Pancreas (tissue), 10 donors: ENCODE measurements at regions not wholly inside any gene's neighbourhood (a gene's known extent, or its start where the extent isn't known, plus 50 kb on each side); places are given as distances from the start of the nearest gene placed in this dataset.
"Not testable (repeated sequence)": the region's sequence is repeated elsewhere in the genome, so short reads cannot be mapped to it uniquely, and the experiment has no call there.

Experiments used
- ATAC-seq, 4 donors: fragments of 200-7000 bp; cut with Tn5 transposase; one replicate each; pipeline versions ENCODE4 v1.8.0 to v1.9.1; 2020; ENCODE audit warnings: mild to moderate bottlenecking in 4 of 4, moderate library complexity in 4 of 4
- DNase-seq, 6 donors: peaks; one replicate each; pipeline ENCODE4 v3.0.0-alpha.2; 2020
- FAIRE-seq: peaks from 2 replicates; lab custom pipeline; 2012; peaks lifted over from hg19 to GRCh38; lab: Jason Lieb, UNC
- H3K27ac ChIP-seq, 4 donors: fragments of 200-600 bp; sonication (generic); 1 replicate in 3 of 4; 2 replicates in 1 of 4; pipeline versions ENCODE4 v1.5.0 to v1.8.0; 2020
- H3K27me3 ChIP-seq, 4 donors: fragments of 200-600 bp; one replicate each; pipeline ENCODE4 v1.8.0; 2021
- H3K36me3 ChIP-seq, 3 donors: fragments of 200-600 bp; sonication (generic) in 1 of 3; one replicate each; pipeline versions ENCODE4 v1.5.0 to v1.8.0; 2020 to 2021
- H3K4me1 ChIP-seq, 3 donors: fragments of 200-600 bp; one replicate each; pipeline ENCODE4 v1.8.0; 2021
- H3K4me3 ChIP-seq, 4 donors: fragments of 200-600 bp; sonication (generic) in 2 of 4; one replicate each; pipeline versions ENCODE4 v1.5.0 to v1.8.0; 2020 to 2021
- H3K9me3 ChIP-seq, 4 donors: fragments of 200-600 bp; one replicate each; pipeline ENCODE4 v1.8.0; 2021
- CTCF ChIP-seq, 4 donors: fragments of 200-600 bp; sonication (generic) in 3 of 4; IDR thresholded peaks; one replicate each; pipeline versions ENCODE4 v1.5.0 to v1.8.0; 2021; ENCODE audit warnings: antibody characterized with exemption in 4 of 4
- WGBS, 2 donors: extraction: QIAGEN DNeasy Blood & Tissue Kit; methylation state at CpG; one replicate each; pipeline ENCODE4 v1.1.7; 2013; 5-methylcytosine and 5-hydroxymethylcytosine counted together
- intact Hi-C, 3 donors: fragments of 100-400 bp; cut with DNase I; formaldehyde crosslinking; loops; one replicate each; pipeline versions ENCODE4 v1.11.1 to v1.14.2; 2022
- donor health status: healthy with polysubstance abuse.
- donor health status: DM: no; HTN: no; CAD: no; lungs with moderate emphysema.
- donor health status: DM: no; HTN: no; CAD: no.
- donor health status: control.
- donor health status: control.
- donor health status: Bipolar disorder and iron deficiency.
- donor health status: DM: yes; HTN: yes; CAD: no.
- donor health status: DM: no; HTN: no; CAD: no.
- donor health status: DM: no; HTN: no; CAD: no.
- donor health status: DM: yes; HTN: yes; CAD: no.

- H3K27me3 ChIP-seq: no peaks in the 10 kb centered on the region
- H3K4me3 ChIP-seq: no peak overlapping the region
- intact Hi-C loops: no loop called here
- FAIRE-seq (no peak), DNase-seq (no peak), ATAC-seq (no peak)
- H3K27ac ChIP-seq: no peak overlapping the region
- H3K9me3 ChIP-seq: no peaks in the 10 kb centered on the region
- no peak for TF ChIP-seq CTCF (IDR thresholded peaks at IDR 0.05)
- H3K4me1 ChIP-seq: no peaks in the 10 kb centered on the region
- no peaks in the 10 kb centered on the region for H3K36me3 ChIP-seq
- 76 to 81% methylated on average over 3 of the region's 3 CpGs for whole genome bisulfite sequencing, 2 donors
These were observed 283.4 kb upstream of the KLF4 start for GRCh38 chr9:107772988-107773387.

DNA sequence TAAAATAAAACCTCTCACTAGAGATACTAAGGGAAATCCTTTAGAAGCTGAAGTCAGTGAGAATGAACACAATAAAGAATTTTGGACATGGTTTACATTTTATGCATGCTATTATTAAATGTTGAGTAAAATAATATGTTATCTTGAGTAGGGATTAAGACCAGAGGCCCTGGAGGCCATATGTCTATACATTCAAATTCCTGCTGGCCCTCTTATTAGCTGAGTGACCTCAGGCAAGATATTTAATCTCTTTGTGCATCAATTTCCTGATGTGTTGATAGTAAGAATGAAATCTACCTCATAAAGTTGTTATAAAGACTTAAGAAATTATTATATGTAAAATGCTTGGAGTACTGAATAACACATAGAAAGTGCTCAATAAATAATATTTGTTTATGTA, 281.1 kb upstream of the KLF4 start:
- no peak overlapping the region for H3K27ac ChIP-seq
- no peaks in the 10 kb centered on the region for H3K9me3 ChIP-seq
- DNase-seq (no peak), ATAC-seq (no peak), FAIRE-seq (no peak)
- no peaks in the 10 kb centered on the region for H3K4me1 ChIP-seq
- intact Hi-C loops: no loop called here
- H3K36me3 ChIP-seq: no peaks in the 10 kb centered on the region
- H3K4me3 ChIP-seq: no peak overlapping the region
- no peak for TF ChIP-seq CTCF (IDR thresholded peaks at IDR 0.05)
- no peaks in the 10 kb centered on the region for H3K27me3 ChIP-seq

- Histone ChIP-seq H3K4me3 (no peak overlapping the region), H3K4me1 (no peaks in the 10 kb centered on the region), H3K27me3 (no peaks in the 10 kb centered on the region), H3K36me3 (no peaks in the 10 kb centered on the region), H3K27ac (no peak overlapping the region), H3K9me3 (no peaks in the 10 kb centered on the region)
- WGBS, 2 donors: 39 to 45% methylated on average over 9 of the region's 9 CpGs
- TF ChIP-seq CTCF (IDR thresholded peaks at IDR 0.05): no peak
- FAIRE-seq: no peak
- no peak for DNase-seq
- ATAC-seq: no peak
- intact Hi-C loops: no loop called here
These were observed 278.7 kb upstream of the KLF4 start for GRCh38 chr9:107768224-107768623.

GRCh38 chr9:107767711-107768110, 278.1 kb upstream of the KLF4 start:
- Histone ChIP-seq H3K27ac (no peak overlapping the region), H3K4me1 (no peaks in the 10 kb centered on the region), H3K9me3 (no peaks in the 10 kb centered on the region), H3K36me3 (no peaks in the 10 kb centered on the region), H3K27me3 (no peaks in the 10 kb centered on the region), H3K4me3 (no peak overlapping the region)
- WGBS, 2 donors: 84 to 90% methylated on average over 4 of the region's 4 CpGs
- ATAC-seq (no peak), DNase-seq (no peak), FAIRE-seq (no peak)
- no peak for TF ChIP-seq CTCF (IDR thresholded peaks at IDR 0.05)
- intact Hi-C loops: no loop called here

DNA sequence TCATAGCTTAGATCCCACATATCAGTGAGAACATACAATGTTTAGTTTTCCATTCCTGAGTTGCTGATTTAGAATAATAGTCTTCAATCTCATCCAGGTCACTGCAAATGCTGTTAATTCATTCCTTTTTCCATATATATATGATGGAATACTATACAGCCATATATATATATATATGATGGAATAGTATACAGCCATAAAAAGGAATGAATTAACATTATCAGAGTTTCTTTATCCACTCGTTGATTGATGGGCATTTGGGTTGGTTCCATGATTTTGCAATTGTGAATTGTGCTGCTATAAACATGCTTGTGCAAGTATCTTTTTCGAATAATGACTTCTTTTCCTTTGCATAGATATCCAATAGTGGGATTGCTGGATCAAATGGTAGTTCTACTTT, 273.9 kb upstream of the KLF4 start:
- WGBS, 2 donors: 55 to 56% methylated on average over 2 of the region's 2 CpGs

DNA sequence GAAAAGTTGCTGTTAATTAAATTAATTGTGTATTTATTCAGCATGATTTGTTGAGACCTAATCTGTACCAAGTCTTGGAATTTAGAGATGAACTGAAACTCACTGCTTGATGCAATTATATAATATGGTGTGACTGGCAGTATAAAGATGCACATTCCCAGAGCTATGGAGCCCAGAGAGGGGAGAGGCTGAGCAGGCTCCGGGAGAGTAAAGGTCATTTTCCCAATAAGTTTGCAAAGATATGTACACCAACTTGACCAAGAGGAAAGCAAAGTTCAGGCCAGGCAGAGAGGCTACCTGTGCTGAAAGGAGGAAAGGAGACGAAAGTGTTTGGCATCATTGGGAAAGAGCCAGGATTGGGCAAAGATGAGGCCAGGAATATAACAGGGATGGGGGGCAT, 271.7 kb upstream of the KLF4 start:
- Histone ChIP-seq H3K4me3 (no peak overlapping the region), H3K9me3 (no peaks in the 10 kb centered on the region), H3K4me1 (no peaks in the 10 kb centered on the region), H3K27me3 (no peaks in the 10 kb centered on the region), H3K27ac (no peak overlapping the region), H3K36me3 (no peaks in the 10 kb centered on the region)
- no peak for ATAC-seq
- intact Hi-C loops: no loop called here
- WGBS, 2 donors: 68 to 70% methylated on average over 2 of the region's 2 CpGs
- no peak for DNase-seq
- FAIRE-seq: no peak
- no peak for TF ChIP-seq CTCF (IDR thresholded peaks at IDR 0.05)

More for the DNA sequence above, 273.9 kb upstream of the KLF4 start:
- H3K4me1 ChIP-seq, FAIRE-seq, H3K9me3 ChIP-seq, DNase-seq, intact Hi-C loops, H3K4me3 ChIP-seq, ATAC-seq, H3K27ac ChIP-seq, H3K27me3 ChIP-seq, H3K36me3 ChIP-seq: not testable (repeated sequence)
